ENCODE measurements at regions not wholly inside any gene's neighbourhood (a gene's known extent, or its start where the extent isn't known, plus 50 kb on each side); places are given as distances from the start of the nearest gene placed in this dataset.

- TF ChIP-seq CTCF (IDR thresholded peaks at IDR 0.05; ENCODE audit: low read depth, low read length, poor library complexity, severe bottlenecking) = no peak
- TF ChIP-seq EZH2phosphoT487 (IDR thresholded peaks at IDR 0.05; ENCODE audit: borderline replicate concordance, low read length) = no peak
Measured at GRCh38 chr2:7510353-7510752, 593.1 kb downstream of the RNF144A start.

Measured in DOHH2 (cell line).